CD4-positive, alpha-beta T cell treated with Interleukin-6 for 4 hours (primary cell): ENCODE measurements at regions not wholly inside any gene's neighbourhood (a gene's known extent, or its start where the extent isn't known, plus 50 kb on each side); places are given as distances from the start of the nearest gene placed in this dataset.

Source experiments
- DNase-seq: peaks from one replicate; pipeline ENCODE4 v3.0.0-alpha.2; 2020; ENCODE audit warnings: mixed read lengths

DNA sequence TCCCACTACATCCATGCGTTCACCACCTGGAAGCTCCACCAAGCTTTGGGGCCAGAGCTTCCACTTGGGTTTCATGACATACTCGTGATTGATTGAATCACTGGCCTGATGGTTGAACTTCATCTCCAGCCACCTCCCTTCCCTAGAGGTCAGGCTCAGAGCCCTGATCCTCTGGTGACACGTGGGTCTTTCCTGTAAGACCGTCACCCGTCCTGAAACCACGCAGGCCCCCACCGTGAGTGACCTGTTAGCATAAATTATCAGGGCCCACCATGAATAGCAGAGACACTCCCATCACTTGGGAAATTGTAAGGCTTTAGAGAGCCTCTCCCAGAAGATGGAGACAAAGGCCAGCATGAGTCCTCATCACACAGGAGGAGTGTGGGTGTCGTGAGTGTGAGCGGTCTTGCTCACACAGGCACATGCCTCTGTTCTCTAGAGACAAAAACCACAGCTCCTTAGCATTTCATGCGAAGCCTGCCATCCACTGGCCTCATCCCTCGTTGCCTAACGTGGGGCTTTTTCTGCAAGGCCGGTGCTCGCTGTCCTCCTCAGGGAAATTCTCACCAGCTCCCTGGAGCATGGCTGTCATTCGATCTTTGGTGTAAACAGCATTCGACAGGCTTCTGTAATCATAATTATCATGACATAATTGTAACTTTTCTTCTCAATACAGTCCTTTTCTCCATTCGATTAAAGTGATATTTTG lies 65.1 kb upstream of the DUSP22 start:
- no peak for DNase-seq

GRCh38 chr6:227812-228338 lies 64.4 kb upstream of the DUSP22 start:
- no peak for DNase-seq

DNA sequence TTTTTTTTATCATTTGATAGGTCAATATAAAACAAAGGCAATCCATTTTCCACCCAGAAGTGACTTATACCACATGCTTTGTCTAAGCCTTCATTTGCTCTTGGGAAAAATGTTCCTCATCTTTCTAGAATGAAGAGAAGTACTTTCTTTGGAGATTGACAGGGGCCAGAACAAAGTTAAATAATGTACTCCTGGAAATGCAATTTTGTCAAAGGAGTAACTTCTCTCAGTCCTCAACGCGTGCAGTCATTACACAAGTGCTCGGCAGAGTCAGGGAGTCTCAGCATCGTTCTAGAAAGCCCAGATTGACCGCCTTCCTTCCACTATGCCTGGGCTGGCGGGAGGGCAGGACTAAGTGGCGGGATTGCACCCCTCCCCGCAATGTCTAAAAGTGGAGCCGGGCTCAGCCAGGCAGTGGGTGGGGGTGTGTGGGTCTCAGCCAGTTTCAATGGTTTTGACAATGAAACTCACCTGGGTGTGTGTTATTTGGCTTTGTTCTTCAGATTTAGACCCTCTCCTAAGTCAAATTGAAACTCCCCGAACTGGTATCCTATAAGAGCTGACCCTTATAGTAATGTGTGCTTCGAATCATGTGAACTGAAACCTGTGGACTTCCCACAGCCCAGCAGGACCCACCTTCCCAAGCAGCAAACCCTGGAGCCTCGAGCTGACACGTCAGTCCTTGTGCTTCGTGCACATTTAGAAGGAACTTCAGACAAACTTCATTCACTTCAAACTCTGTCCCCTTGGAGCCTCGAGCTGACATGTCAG lies 63.2 kb upstream of the DUSP22 start:
- DNase-seq, result no peak

DNA sequence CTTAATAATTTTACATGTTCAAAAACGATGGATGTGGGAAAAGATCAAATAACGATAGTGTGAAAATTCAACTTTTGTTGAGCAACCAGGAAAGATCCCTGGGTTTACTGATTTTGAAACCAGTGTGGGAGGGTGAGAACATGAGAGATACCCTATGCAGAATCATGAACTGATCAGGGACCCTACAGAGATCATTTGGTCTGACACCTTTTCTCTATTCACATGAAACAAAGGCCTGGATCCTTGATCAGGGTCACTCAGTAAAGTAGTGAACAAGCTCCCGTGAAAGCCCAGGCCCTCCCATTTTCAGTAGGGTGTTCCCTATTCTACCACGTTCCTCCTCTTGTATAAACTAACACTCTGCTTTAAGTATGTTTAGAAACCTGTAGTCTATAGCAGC lies 60.5 kb upstream of the DUSP22 start:
- DNase-seq, result no peak

- no peak for DNase-seq
Observed at GRCh38 chr6:232982-233640, 59.2 kb upstream of the DUSP22 start.

DNA sequence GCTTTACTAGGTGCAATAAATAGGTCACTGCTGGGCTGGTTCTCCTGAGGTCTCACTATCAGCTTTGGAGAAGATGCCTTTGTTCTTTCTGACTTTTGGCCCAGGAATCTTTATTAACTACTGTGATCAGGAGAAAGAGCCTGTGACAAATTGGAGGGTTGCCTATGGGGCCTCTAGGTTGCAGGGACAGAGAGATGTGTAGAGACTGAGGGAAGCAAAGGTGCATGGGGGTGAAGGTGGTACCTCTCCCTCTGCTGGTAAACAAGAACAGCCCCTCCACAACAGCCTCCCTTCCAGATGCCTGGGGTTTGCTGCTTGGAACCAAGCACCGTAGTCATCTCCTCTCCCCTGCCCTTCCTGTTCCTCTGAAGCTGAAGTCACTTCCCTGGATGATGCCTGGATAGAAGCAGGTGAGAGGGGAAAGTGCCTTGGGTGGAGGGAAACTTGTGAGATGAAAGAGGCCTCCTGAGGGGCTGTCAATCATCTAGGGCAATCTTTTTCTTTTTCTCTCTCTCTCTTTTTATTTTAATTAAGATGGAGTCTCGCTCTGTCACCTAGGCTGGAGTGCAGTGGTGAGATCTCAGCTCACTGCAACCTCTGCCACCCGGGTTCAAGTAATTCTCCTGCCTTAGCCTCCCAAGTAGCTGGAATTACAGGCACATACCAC lies 57.4 kb upstream of the DUSP22 start:
- no peak for DNase-seq

DNA sequence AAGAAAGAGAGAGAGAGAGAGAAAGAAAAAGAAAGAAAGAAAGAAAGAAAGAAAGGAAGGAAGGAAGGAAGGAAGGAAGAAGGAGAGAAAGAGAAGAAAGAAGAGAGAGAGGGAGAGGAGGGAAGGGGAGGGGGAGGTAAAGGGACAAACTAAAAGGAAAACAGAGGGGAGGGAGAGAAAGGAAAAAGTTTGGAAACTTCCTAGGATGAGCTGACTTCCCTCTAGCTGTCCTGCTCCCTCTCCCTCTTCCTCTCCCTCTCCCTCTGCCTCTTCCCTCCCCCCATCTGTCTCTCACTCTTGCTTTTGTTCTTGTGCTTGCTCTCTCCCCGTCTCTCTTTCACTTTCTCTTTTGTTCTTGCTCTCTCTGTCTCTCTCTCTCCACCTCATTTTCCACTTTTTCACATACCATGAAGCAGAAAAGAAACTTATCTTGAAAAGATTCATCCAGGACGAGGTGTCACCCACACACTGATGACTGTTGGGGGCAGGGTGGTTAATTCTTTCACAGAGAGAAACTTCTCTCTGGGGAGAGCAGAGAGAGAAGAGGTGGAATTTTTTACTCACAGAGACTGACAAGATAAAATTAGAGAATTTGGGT lies 56.4 kb upstream of the DUSP22 start:
- peak; percentile 43 for DNase-seq

- DNase-seq, result no peak
Observed at GRCh38 chr6:236519-236918, 55.8 kb upstream of the DUSP22 start.

DNA sequence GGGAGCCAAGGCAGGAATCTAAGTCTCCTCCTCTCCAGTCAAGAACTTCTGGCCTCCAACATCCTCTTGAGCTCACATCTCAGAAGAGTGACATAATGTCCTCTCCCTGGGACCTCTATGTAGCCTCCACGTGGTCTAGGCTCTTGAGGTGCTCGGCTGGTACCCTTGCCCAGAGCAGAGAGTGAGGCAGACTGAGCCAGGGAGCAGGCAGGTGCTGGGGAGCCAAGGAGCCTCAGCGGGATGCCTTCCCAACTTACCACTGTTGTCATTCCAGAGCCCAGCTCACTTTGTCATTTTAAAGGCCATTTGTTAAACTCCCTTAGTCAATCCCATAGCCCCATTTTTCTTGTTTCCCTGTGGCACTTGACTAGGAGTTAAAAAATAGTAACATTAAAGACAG lies 52.1 kb upstream of the DUSP22 start:
- no peak for DNase-seq

DNA sequence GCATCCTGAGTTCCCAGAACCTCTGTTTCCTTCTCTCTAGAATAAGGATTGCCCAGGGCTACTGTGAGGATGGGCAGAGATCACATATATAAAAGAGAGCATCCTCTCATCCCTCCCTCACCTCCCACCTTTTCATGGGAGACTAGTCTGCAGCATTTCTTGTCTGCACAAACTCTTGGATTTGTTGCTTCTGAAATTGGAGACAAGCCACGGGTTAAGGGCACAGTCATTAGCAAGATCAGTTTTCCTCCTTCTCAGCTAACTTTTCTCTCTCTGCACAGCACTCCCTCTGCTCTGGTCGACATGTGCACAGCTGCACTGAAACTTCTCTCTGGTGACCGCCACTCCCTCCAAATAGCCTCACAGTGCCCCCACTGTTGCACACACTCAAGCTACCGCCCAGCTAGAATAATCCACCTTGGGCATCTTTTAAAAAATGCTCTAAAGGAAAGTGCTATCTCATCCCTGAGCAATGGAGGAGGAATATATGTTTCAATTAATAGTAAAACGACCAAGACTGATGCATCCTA lies 50.9 kb upstream of the DUSP22 start:
- no peak for DNase-seq
